COR-L47 (cell line): ENCODE measurements at regions not wholly inside any gene's neighbourhood (a gene's known extent, or its start where the extent isn't known, plus 50 kb on each side); places are given as distances from the start of the nearest gene placed in this dataset.
A peak's percentile ranks its signal among the peaks of the same experiment; 100 is the strongest.

Source experiments
- DNase-seq: peaks from one replicate; lab custom pipeline; 2025; lab: John Stamatoyannopoulos, UW

GRCh38 chr9:26313108-26313507 lies 579.5 kb downstream of the CAAP1 start:
- no peak for DNase-seq

- DNase-seq: no peak
Measured at GRCh38 chr9:26311463-26311995, 581.1 kb downstream of the CAAP1 start.

GRCh38 chr9:26310294-26310693 lies 582.3 kb downstream of the CAAP1 start:
- no peak for DNase-seq

- no peak for DNase-seq
Measured at GRCh38 chr9:26308328-26308727, 584.3 kb downstream of the CAAP1 start.

- no peak for DNase-seq
Measured at GRCh38 chr9:26301659-26302058, 590.9 kb downstream of the CAAP1 start.

- DNase-seq: no peak
Measured at GRCh38 chr9:26301046-26301445, 591.6 kb downstream of the CAAP1 start.

GRCh38 chr9:26296910-26297572 lies 595.6 kb downstream of the CAAP1 start:
- no peak for DNase-seq

GRCh38 chr9:26292943-26293342 lies 599.7 kb downstream of the CAAP1 start:
- DNase-seq: peak; percentile 43

GRCh38 chr9:26271495-26272122 lies 593.4 kb upstream of the TUSC1 start:
- peak; percentile 38 for DNase-seq

GRCh38 chr9:26266146-26266793 lies 588.0 kb upstream of the TUSC1 start:
- no peak for DNase-seq

GRCh38 chr9:26264709-26265601 lies 586.7 kb upstream of the TUSC1 start:
- no peak for DNase-seq

- no peak for DNase-seq
Measured at GRCh38 chr9:26263478-26263877, 585.2 kb upstream of the TUSC1 start.

- DNase-seq: no peak
Measured at GRCh38 chr9:26262421-26263107, 584.3 kb upstream of the TUSC1 start.

- DNase-seq: no peak
Measured at GRCh38 chr9:26261503-26262330, 583.5 kb upstream of the TUSC1 start.

GRCh38 chr9:26260238-26260637 lies 582.0 kb upstream of the TUSC1 start:
- DNase-seq: no peak

GRCh38 chr9:26247861-26248260 lies 569.6 kb upstream of the TUSC1 start:
- DNase-seq: no peak

GRCh38 chr9:26244661-26245451 lies 566.6 kb upstream of the TUSC1 start:
- DNase-seq: no peak

- no peak for DNase-seq
Measured at GRCh38 chr9:26243726-26244125, 565.5 kb upstream of the TUSC1 start.

GRCh38 chr9:26243029-26243697 lies 564.9 kb upstream of the TUSC1 start:
- no peak for DNase-seq
